ENCODE measurements at regions not wholly inside any gene's neighbourhood (a gene's known extent, or its start where the extent isn't known, plus 50 kb on each side); places are given as distances from the start of the nearest gene placed in this dataset.
A peak's percentile ranks its signal among the peaks of the same experiment; 100 is the strongest.
"Not testable (repeated sequence)": the region's sequence is repeated elsewhere in the genome, so short reads cannot be mapped to it uniquely, and the experiment has no call there.

DNA sequence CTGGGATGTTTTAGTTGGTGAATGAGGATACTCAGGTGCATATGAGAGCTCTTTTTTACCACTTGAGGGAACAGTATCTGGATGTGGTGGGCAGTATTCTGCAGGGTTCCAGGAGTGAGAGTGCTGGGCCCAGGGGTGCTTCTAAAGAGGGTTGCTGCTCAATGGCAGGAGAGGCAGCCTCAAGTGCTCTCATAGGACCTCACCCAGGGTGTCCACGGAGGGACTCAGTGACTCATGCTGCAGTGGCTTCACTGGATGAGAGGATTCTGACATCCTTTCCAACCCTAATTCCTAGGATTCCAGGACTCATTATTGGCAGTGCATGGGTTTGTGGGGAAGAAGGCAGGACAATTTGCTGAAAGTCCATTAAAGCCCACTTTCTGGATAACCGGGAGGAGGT lies 176.6 kb upstream of the FERMT1 start:
- no peak for DNase-seq

DNA sequence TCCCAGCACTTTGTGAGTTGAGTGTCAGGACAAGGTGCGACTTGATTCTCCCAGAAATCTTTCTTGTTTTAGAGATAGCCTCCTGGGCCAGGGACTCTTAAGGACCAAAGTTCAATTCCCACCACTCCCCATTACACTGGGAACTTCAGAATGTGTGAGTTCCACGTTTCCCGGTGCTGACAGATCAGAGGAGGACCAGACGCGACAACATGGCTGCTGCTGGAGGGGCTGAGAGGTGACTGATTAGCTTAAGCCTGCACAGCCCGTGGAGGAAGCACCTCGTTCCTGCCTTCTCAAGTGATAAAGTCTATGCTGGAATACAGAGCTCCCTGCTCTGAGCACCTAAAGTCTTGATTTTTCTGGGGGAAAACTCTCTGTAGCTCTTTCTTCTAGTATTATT lies 175.2 kb upstream of the FERMT1 start:
- DNase-seq, result no peak

DNA sequence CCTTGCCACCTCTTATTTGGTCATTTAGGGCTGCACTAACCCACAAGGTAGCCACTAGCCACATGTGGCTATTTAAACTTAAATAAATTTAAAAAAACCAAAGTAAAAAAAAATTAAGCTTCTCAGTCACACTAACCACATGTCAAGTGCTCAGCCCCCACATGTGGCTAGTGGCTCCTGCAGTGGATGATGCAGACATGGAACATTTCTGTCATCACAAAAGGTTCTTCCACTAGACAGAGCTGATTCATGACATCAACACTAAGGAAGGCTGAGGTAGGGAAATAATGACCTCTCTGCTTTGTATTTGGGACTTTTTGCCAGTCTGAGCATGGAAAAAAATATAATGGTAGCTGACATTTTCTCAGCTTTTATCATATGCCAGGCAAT lies 173.0 kb upstream of the FERMT1 start:
- no peak for DNase-seq

DNA sequence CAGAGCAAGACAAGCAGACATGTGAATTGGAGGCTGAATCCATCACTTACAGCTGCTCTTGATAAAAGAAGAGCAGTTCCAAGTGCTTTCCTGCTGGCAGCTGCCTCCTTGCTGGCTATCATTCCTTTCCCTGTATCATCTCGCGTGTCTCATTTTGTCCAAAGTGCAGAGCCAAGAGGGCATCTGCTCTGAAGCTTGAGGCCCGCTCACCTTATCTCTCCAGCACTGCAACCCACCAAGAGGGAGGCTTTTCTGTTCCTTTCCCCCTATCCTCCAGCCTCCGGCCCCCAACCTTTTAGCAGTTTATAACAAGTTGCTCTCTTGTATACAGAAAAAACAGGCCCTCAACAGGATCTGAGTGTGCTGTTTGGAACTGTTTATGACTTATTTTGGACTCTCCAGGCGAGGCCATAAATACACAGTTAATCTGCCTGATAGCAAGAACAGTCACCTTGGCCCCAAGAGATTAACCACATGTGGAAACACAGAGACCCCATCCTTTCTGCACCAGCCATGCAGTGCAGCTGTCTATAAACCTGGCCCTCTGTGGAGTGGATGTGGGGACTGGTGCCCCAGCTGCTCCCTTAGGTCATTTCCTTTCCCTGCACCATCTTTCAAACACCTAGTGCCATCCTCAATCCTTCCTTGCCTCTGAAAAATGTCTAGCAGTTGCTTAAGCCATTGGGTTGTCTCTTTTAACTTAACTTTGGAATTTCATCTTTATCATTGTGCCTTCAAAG lies 172.5 kb upstream of the FERMT1 start:
- no peak for DNase-seq

DNA sequence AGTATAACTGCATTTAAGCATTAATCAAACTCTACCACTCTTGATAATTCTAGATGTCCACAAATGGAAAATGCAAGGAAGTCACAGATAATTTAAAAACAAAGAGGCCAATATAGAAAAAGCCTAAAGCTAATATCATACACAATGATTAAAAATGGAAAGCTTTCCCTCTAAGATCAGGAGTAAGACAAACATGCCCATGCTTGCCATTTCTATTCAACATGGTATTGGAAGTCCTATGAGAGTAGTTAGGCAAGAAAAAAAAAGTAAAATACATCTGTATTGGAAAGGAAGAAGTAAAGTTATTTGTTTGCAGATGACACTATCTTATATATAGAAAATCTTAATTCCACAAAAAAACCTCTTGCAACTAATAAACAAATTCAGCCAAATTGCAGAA lies 164.6 kb upstream of the FERMT1 start:
- DNase-seq, result no peak

DNA sequence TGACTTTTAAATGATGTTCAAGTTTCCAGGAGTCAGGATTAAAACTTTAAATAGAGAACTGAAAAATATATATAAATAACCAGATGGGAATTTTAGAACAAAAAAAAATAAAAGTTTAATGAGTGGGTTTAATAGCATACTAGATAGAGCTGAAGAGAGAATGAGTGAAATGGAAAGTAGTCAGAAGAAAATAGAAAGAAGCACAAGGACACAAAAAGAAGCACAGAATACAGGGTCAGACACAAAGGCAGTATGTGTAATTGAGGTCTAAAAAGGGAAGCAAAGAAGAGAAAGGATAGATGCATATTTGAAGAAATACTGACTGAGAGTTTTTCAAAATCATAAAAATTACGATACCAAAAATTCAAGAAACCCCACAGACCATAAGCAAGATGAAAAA lies 159.8 kb upstream of the FERMT1 start:
- DNase-seq, result no peak

DNA sequence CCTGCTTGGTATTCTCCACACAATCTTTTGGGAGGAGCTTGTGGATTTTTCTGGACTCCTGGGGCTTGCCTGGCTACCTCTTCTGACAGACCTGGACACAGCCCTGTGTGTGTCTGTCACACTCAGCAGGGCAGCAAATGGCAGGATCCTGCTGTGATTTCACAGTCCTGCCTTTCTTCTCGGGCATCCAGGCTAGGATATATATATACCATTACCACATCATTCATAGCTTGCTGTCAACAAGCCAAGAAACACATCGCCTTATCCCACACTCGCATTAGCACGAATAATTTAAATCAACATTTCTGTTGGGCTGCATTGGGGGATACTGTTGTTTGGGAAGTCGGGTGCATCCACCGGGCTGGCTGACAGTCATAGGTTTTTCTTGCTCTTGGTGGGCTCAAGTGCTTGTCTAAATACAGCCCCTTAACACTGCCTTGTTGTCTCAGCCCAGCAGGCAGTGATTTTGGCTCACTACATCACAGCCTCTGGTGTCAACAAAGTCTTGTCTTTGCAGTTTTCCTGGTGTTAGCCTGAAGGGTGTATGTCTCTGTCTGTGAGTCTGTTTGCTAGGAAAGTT lies 154.9 kb upstream of the FERMT1 start:
- DNase-seq, result peak; percentile 65

DNA sequence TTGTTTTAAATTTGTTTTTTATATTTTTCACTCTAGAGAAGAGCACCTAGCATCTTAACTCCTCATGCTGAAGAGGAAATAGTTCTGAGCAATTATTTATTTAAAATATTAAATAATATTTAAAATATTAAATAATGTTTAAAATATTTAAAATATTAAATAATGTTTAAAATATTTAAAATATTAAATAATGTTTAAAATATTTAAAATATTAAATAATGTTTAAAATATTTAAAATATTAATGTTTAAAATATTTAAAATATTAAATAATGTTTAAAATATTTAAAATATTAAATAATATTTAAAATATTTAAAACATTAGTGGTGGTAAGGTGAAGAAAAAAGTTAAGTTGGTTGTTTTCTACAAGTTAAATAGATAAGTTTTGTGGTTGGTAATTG lies 147.6 kb upstream of the FERMT1 start:
- DNase-seq, result not testable (repeated sequence)

DNA sequence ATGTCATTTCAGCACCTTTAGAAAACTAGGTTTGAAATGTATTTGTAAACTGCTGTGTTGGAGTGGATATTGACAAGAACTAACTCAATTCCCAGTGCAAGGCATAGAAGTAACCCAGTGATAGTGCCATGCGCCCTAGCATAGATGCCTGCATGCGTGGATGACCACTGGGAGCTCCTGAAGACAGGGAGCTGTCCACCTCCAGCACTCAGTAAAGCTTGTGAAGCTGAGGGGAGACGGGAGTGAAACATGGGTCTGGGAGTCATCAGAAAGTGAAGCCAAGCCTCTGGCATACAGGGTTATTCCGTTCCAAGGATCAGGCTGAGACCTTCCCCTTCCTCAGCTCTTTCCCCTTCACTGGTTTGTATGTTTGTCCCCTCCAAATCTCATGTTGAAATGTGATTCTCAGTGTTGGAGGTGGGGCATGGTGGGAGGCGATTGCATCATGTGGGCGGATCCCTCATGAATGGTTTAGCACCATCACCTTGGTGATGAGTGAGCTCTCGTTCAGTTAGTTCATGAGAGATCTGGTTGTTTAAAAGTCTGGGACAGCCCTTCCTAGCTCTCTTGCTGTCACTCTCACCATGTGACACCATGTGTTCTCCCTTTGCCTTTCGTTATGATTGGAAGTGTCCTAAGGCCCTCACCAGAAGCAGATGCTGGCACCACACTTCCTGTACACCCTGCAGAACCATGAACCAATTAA lies 146.5 kb upstream of the FERMT1 start:
- no peak for DNase-seq

DNA sequence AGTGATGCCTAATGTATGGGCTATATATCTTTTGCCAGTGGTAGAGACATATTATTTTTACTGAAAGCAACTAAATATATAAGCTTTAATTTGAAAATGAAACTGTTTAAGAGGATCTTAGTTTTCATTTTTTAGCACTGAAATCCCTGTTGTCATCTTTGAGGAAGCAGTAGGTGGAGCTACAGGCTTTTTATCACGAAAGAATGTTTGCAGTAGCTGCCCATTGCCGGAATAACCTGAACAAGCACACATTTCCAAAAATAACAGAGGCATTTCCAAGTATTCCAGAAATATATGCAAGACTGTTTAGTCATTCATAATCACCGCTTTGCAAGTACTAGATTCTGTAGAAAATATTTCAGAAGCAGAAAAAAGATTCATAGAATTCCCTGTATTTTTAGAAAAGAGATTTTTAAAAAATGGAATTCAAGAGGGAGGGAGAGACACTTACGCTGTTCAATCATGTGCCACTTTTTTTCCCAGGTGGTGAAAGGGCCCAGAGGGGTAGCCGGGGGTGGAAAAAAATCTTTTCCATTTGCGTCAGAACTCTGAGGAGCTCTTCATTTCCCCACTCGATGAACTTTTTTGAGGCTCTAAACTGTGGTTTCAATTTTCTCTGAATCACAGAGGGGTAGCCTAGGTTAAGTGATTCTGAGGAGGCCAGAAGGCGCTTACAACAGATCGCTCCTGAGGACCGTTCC lies 142.5 kb upstream of the FERMT1 start:
- peak; percentile 47 for DNase-seq

DNA sequence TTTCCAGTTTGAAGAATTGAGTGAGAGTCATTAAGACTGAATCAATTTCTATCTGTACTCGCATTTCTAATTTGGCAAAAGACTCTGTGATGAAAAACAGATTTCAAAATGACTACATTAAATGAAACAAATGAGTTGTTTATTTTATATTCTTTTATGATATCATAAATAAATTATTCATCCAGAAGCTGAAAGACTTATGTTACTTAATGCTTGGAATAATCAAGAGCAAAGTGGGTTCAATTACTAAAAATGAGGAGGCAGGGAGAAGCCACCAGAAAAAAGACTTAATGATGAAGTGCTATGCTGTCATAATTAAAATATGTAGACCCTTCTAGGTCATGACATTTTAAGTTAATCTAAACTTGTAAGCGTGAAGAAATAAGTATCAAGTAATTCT lies 130.6 kb upstream of the FERMT1 start:
- DNase-seq, result no peak

DNA sequence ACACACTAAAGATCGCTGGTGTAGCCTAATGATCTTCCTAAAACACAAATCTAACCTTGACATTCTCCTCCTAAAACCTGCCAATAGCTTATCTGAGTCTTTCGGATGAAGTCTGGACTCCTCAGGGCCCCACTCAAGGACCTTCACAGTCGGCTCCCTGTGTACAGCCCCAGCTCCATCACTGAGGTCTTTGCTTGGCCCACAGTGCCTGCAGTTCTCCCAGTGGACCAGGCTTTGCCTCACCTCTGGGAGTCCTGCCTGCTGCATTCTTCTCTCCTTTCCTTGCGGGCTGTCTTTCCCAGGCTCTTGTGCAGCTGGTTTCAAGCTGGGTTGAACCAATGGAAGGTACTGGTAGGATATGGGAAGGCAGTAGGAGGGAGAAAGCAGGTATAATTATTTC lies 122.6 kb upstream of the FERMT1 start:
- no peak for DNase-seq

DNA sequence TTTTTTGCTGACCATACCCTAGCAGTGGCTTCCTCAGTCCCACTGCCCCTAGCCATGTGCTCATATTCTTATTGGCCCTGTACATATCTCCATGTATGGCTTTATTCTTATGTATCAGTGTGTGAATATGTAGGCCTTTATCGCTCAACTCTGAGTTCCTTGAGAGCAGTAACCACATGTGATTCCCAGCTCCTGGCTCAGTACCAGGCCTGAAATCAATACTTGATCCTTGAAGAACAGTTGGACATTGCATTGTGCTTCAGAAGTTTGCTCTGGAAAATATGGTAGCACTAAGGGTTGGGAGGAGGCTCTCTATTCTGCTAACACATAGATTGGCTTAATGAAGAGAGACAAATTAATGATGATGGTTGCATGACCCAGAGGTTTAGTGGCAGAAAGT lies 118.8 kb upstream of the FERMT1 start:
- DNase-seq, result no peak

DNA sequence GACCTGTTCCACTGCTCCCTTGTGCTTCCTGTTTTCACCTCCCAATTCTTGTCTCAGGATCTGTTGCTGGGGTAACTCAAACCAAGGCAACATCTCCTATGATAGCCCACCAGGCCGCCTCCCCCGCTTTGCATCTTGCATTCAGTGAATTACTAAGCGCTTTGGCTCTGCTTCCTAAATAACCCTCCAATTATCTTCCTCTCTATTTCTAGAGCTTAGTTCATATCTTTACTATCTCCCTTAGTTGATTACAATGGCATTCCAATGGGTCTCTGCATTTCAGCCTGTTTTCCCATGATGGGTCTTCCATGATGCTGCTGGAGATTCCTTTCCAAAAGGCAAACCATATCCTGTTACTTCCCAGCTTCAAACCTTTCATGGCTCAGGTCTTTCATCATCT lies 117.2 kb upstream of the FERMT1 start:
- DNase-seq, result no peak

DNA sequence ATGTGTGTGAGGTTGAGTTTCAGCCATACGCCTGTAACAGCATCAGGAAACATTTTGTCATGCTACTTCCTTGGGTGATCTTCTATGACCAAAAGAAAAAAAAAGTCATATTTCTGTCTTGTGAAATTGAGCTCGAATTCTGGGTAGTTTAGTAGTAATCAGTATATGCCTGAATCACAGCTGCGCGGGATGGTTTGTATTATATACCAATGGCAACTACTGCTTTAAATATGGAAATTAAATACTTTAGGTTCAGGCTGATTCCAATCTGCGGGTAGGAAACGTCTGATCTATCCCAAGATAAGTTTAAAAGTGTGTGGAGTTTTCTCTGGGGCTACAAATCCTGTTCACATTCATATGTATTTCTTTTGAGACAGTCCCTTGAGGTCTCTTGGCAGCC lies 115.6 kb upstream of the FERMT1 start:
- no peak for DNase-seq

DNA sequence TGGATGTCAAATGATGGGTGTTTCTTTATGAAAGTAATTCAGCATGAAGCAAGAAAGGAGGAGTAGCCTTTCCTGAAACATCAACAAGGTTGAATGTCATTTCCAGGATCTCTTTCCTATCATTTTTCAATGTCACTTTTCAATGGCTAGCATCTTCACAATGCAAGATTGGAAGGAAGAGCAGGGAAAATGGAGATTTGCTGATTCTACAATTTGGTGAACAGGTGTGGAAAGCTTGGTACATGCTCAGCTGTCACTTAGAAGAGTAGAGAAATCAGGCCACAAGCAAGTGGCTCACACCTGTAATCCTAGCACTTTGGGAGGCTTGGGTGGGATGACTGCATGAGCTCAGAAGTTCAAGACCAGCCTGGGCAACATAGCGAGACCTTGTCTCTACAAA lies 112.7 kb upstream of the FERMT1 start:
- no peak for DNase-seq

DNA sequence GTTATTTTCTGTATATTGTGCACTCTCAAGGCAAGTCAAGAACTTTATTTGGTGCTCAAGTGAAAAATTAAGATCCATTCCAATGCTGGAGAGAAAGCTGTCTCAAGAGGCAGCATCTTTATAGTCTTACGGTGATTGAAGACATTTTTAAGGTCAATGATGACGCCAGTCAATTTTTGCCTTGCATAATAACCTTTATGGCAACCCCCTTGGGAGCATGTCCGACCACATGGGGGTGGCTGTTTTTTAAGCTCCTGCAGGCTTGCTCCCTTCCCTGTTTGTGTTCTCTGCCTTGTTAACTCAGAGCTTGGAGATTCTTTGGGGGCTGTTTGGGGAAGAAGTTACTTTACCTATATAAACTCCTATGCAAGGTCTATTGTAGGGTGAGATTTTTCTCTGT lies 109.6 kb upstream of the FERMT1 start:
- no peak for DNase-seq

DNA sequence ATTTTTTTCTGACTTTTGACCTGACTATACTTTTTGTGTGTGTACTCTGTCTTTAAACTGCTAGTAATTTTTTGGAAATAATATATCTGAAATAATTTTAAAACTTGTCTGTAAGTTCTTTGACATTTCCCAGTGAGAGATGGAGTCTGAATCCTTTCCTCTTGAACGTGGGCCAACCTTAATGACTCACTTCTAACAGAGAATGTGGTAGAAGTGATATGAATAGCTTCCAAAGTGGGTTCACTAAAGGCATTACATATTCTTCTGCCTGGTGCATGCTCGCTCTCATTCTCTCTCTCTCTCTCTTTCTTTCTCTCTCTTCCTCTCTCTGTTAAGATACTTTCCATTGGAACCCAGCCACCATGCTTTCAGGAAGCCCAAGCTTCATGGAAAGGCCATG lies 108.7 kb upstream of the FERMT1 start:
- DNase-seq, result no peak

DNA sequence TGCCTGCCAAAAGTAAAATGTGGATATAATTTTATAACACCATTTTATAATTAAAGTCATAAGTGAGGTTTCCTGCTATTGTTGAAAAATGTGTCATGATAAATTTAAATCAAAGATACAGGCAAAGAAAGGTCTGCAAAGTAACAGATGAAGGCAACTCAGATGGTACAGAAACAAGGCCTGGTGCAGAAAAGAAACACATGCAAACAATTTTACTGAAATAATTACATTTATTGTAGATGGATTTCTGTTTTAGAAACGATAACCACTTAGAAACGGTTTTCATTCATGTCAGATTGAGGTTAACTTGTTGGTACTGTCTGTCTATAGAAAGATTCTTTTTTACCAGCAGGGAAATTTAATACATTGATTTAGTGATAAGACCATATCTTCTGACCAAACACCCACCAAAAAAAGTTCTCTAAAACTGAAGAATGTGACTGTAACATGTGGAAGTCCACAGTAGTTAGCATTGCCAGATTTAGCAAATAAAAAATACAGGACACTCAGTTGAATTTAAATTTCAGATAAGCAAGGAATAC lies 105.5 kb upstream of the FERMT1 start:
- DNase-seq, result no peak

DNA sequence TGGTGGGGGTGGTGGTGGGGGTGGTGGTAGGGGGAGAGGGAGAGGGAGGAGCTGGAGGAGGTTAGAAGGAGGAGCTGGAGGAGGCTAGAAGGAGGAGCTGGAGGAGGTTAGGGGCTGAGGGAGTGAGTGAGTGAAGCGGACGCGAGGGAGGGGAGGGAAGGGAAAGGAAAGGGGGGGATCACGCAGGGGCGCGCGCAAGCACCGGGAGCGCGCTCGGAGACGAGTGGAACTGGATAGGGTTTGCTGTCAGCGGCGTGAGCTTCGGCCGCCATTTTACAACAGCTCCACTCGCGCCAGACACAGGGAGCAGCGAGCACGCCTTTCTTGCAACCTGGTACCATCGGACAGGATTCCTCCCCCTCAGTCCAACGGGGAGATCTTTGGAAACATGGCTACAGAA lies 90.5 kb upstream of the FERMT1 start:
- no peak for DNase-seq

DNA sequence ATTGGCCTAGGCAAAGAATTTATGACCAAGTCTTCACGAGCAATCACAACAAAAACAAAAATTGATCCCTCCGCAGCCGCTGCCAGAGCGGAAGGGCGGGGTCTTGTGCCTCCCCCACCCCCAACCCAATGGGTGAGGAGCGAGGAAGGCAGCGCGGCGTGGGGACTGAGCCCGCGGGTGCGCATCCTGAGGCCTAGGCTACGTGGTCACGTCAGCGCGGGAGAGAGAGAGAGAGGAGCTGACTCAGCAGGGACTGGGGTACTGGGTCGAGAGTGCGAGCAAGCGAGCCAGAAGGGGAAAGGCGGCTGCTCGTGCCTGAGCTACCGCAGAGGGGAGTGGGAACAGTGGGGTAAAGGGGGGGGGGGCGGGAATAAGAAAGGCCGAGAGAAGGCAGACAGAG lies 90.1 kb upstream of the FERMT1 start:
- DNase-seq, result no peak

DNA sequence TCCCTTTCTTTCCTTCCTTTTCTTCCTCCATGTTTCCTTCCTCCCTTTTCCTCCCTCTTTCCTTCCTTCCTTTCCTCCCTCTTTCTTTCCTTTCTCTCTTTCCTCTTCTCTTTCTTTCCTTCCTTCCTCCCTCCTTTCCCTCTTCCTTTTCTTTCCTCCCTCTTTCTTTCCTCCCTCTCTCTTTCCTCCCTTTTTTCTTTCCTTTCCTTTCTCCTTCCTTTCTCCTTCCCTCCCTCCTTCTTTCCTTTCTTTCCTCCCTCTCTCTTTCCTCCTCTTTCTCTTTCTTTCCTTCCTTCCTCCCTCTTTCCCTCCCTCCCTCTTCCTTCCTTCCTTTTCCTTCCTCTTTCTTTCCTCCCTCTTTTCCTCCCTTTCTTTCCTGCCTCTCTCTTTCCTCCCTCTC lies 86.3 kb upstream of the FERMT1 start:
- DNase-seq, result no peak

DNA sequence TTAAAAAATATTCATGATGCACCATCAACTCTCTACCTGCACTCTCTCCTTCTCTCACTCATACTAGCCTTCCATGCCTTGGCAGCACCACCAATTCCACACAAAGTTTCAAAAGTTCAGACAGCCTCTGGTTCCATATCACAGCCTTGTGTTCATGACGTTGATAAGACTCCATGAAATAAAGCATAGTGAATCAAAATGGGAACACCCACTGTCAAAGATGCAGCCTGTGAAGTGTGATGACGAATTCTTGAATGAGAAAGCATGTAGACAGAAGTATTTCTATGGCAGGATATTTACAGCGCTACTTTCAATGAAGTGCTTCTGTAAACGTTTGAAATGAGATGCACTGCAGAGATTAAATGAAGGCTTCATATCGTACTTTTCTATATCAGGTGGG lies 77.3 kb upstream of the FERMT1 start:
- DNase-seq, result no peak

DNA sequence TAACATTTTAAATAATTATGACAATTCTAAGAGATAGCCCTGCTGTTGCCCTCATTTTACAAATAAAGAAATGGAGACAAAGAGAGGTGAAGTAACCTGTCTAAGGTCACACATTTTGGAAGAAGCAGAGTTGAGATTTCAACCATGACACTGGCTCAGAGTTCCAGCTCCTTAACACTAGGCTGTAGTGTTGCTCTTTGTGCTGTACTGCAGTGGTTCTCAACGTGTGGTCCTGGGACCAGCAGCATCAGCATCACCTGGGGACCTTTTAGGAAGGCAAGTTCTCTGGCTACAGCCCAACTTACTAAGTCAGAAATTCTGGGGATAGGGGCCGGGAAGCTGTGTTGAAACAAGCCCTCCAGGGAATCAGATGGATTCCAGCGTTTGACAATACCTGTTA lies 62.4 kb upstream of the FERMT1 start:
- no peak for DNase-seq

Data from COR-L47 (cell line).